ENCODE measurements at regions not wholly inside any gene's neighbourhood (a gene's known extent, or its start where the extent isn't known, plus 50 kb on each side); places are given as distances from the start of the nearest gene placed in this dataset.

DNA sequence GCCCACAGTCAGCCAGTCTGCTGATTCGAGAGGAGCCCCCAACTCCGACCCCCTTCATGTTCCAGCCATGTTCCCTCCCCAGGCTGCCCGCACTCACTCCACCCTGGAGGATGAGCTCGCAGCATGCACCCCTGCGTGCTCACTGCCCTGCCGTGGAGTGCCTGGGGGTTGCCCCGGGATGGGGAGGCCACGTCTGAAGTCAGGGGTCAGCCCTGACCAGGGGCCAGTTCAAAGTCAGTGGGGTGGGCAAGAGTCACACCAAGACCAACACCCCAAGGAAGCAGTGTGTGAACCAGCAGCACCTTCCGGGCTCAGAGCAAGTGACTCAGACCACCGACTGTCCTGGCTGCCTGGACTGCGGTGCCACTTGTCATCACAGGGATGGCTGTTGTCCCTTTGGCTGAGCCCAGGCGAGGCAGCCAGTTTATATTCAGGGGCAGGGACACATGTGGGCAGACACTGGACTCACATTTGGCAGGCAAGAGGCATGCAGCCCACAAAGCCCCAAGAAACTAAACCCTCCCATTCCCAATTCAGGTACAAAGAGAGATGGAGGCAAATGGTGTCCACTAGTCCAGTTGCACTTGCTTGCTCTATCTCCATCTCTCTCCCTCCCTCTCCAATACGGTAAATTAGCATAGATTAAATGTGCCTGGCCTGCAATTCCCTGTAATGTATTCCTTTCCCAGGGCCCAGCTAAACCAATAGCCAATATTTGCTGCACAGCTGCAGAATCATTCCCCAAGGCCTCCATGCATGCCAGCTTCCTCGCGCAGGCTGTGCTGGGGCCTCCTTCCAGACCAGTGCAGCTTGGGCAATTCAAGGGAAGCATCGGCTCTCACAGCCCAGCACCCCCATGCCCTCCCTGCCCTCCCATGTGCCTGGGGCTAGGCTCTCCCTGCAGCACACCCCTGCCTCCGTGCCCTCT lies 135.7 kb upstream of the IQSEC1 start:
- TF ChIP-seq POLR2A (IDR thresholded peaks at IDR 0.05) (no peak), CTCF (IDR thresholded peaks at IDR 0.05) (no peak)

Data from uterus (tissue), 2 donors.